WTC11 (cell line): ENCODE measurements at regions not wholly inside any gene's neighbourhood (a gene's known extent, or its start where the extent isn't known, plus 50 kb on each side); places are given as distances from the start of the nearest gene placed in this dataset.

Experiments
- CTCF ChIP-seq: fragments of 200-600 bp; IDR thresholded peaks from 2 replicates; pipeline ENCODE4 v1.8.0; 2022; ENCODE audit warnings: antibody characterized with exemption
- ZNF232 ChIP-seq: sonication (generic); formaldehyde crosslinking; IDR thresholded peaks from 2 replicates; pipeline ENCODE4 v1.8.0; 2022; ENCODE audit warnings: mild to moderate bottlenecking, missing genetic modification reagents
- TF ChIP-seq, protein P1 (sequence below): sonication (generic); formaldehyde crosslinking; IDR thresholded peaks from 2 replicates; pipeline ENCODE4 v1.8.1; 2022; ENCODE audit warnings: low read depth, mild to moderate bottlenecking, moderate library complexity, missing genetic modification reagents, borderline replicate concordance

- TF ChIP-seq, protein P1, sequence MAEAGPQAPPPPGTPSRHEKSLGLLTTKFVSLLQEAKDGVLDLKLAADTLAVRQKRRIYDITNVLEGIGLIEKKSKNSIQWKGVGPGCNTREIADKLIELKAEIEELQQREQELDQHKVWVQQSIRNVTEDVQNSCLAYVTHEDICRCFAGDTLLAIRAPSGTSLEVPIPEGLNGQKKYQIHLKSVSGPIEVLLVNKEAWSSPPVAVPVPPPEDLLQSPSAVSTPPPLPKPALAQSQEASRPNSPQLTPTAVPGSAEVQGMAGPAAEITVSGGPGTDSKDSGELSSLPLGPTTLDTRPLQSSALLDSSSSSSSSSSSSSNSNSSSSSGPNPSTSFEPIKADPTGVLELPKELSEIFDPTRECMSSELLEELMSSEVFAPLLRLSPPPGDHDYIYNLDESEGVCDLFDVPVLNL (CRISPR knock-in tag), result no peak
- no peak for TF ChIP-seq CTCF
- no peak for TF ChIP-seq ZNF232
Observed at GRCh38 chr2:52960881-52961280, 806.7 kb upstream of the CHAC2 start.
